Central memory CD8-positive, alpha-beta T cell (primary cell): ENCODE measurements at regions not wholly inside any gene's neighbourhood (a gene's known extent, or its start where the extent isn't known, plus 50 kb on each side); places are given as distances from the start of the nearest gene placed in this dataset.

Experiments used
- ATAC-seq: fragments of 150-1000 bp; cut with Tn5 transposase; replicated peaks from 2 replicates; pipeline ENCODE4 v1.10.0; 2022; ENCODE audit warnings: mild to moderate bottlenecking, moderate FRiP score, moderate number of reproducible peaks; ENCODE audit not compliant: poor library complexity, severe bottlenecking; ENCODE audit errors: extremely low read depth
- DNase-seq, 2 donors: peaks; one replicate each; pipeline ENCODE4 v3.0.0; 2021; ENCODE audit warnings: low spot score in 2 of 2
- H3K27ac Mint-ChIP-seq: one replicate; pipeline ENCODE4 v1.8.0; 2022; ENCODE audit warnings: low read depth, mild to moderate bottlenecking, moderate library complexity, mixed read lengths
- H3K27me3 Mint-ChIP-seq: one replicate; pipeline ENCODE4 v1.8.0; 2022; ENCODE audit warnings: mixed read lengths
- H3K36me3 Mint-ChIP-seq: one replicate; pipeline ENCODE4 v1.8.0; 2022; ENCODE audit warnings: mild to moderate bottlenecking, moderate library complexity, mixed read lengths; ENCODE audit not compliant: insufficient read depth
- H3K4me1 Mint-ChIP-seq: one replicate; pipeline ENCODE4 v1.8.0; 2022; ENCODE audit warnings: mixed read lengths
- H3K4me3 Mint-ChIP-seq: one replicate; pipeline ENCODE4 v1.8.0; 2022; ENCODE audit warnings: mild to moderate bottlenecking, moderate library complexity, mixed read lengths
- H3K9me3 Mint-ChIP-seq: one replicate; pipeline ENCODE4 v1.8.0; 2022; ENCODE audit warnings: mixed read lengths

DNA sequence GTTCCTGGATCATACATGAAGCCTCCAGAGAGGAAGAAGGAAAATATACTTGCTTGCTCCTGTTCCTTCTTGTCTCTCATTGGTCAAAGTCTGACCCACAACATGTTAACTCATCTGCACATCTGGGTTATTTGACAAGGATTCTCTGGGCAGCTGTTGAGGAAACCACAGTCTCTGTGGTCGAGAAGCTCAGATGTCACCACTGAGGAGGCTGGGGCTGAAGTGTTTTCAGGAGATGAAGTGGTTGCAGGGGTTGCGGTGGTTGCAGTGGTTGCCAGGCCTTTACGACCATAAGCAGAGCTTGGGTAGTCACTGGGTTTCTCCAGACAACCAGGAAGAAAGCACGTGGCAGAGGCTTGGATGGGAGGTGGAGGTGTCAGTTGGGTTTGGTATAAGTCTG is 265.0 kb upstream of the LRIG3 start:
- Mint-ChIP-seq H3K4me3 (no peak overlapping the region), H3K9me3 (no peaks in the 10 kb centered on the region), H3K27ac (no peak overlapping the region), H3K4me1 (no peaks in the 10 kb centered on the region), H3K36me3 (no peaks in the 10 kb centered on the region), H3K27me3 (no peaks in the 10 kb centered on the region)
- DNase-seq (no peak), ATAC-seq (no peak)

DNA sequence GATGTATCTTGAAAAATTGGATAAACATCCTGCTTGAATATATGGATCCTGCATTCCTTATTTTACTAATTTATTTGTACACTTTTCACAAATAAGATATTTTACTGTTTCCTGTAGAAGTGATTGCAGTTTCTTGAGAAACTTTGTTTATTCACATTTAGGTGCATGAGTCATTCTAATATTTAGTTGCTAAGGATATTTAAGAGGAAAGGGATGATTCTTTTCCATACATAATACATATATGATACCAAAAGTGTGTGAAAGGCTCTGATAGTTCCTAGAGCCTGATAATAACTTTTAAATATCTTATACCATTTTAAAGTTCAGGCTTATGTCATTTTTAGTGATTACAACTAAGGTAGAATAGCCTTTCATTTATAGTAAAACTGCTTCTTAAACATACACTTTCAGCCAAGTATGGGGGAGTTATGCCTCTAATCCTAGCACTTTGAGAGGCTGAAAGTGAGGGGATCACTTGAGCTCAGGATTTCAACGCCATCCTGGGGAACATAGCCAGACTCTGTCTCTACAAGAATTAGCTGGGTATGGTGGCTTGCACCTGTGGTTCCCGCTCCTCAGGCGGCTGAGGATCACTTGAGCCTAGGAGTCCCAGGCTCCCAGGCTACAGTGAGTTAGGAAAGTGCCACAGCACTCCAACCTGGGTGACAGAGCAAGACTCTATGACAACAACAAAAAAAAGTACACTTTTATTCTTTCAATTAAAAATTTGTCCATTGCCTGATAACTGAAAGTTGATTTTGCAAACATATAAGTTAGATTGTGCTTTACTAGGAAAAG is 262.6 kb upstream of the LRIG3 start:
- Mint-ChIP-seq H3K27ac (no peak overlapping the region), H3K9me3 (peaks cover 5% of the 10 kb centered on the region), H3K4me1 (no peaks in the 10 kb centered on the region), H3K36me3 (no peaks in the 10 kb centered on the region), H3K27me3 (no peaks in the 10 kb centered on the region), H3K4me3 (no peak overlapping the region)
- no peak for DNase-seq
- ATAC-seq = no peak

DNA sequence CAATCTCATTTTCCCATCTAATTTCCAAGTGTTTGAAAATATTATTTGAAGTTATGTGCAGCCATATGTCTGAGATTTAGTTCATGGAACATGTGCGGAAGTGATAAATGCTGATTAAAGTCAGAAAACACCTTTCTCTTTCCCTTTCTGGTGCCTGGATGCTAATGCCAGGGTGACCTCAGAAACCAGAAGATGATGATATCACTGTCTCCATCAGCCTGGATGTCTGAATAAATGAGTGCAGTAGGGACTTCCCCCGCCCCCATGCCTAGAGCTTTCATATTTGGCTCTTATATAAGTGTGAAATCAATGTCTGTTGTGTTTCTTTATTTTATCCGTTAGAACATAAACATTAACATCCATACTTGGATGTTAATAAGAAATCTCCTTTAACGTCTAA is 261.9 kb upstream of the LRIG3 start:
- DNase-seq (no peak), ATAC-seq (no peak)
- Mint-ChIP-seq H3K4me1 (no peaks in the 10 kb centered on the region), H3K36me3 (no peaks in the 10 kb centered on the region), H3K4me3 (no peak overlapping the region), H3K27ac (no peak overlapping the region), H3K9me3 (peaks cover 10% of the 10 kb centered on the region), H3K27me3 (no peaks in the 10 kb centered on the region)

DNA sequence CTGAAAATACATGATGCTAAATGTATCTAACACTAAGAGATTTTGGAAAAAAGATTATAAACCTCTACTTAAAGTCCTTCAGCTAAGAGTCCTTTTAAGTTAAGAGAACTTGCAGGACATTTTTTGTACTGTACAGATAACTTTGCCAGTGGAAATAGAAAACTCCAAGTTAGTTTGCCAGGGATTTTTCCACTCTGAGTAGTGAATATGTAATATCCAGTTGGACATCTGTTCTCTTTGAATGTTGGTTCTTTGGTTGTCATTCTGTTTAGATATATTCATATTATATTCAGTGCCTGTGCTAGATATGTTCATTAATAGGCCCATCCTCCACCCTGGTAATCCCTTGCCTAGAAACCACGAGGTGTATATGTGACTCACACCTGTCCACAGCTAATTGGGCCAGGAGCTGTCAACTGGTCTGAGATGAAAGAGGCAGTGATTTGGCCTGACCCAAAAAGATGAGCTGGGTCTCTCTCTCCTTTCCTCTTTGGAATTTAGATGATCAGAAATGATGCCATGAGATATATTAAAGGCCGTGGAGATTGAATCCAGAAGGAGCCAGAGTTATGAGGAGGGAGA is 261.0 kb upstream of the LRIG3 start:
- Mint-ChIP-seq H3K36me3 (no peaks in the 10 kb centered on the region), H3K27me3 (no peaks in the 10 kb centered on the region), H3K9me3 (peaks cover 11% of the 10 kb centered on the region), H3K4me1 (no peaks in the 10 kb centered on the region), H3K27ac (no peak overlapping the region), H3K4me3 (no peak overlapping the region)
- DNase-seq = no peak
- ATAC-seq = no peak

DNA sequence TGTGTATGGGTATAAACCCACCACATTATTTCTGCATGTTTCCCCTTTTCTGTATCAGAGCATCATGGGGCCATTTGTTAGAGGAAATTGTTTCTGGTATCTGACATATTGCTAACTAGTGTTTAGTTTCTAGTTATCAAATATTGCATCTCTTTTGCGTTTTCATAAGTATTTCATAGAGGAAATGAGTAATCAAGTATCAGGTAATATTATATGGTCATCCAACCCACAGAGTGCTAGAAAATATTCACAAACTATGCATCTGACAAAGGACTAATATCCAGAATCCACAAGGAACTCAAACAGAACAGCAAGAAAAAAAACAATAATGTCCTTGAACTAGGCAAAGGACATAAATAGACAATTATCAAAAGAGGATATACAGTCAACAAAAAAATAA is 258.9 kb upstream of the LRIG3 start:
- DNase-seq = no peak
- H3K4me3 Mint-ChIP-seq = no peak overlapping the region
- H3K27ac Mint-ChIP-seq = no peak overlapping the region
- peaks cover 11% of the 10 kb centered on the region for H3K9me3 Mint-ChIP-seq
- no peaks in the 10 kb centered on the region for H3K4me1 Mint-ChIP-seq
- H3K36me3 Mint-ChIP-seq = no peaks in the 10 kb centered on the region
- no peak for ATAC-seq
- H3K27me3 Mint-ChIP-seq = no peaks in the 10 kb centered on the region

DNA sequence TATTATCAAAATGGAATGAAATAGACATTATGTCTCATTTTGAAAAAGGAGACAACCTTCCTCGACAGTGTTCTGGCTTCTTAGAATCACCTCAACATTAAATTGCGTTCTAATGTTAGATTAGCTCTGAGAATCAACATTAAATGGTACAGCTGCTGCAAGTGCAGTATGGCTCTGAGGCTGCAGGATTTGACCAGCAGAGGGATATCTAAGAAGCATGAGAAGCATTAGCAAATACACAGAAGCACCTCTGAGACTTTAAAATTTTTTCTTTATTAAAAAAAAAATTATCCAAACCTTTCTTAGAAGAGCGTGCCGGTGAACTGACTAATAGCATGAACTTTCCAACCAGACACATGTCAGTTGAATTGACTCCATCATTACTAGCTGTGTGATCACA is 253.4 kb upstream of the LRIG3 start:
- H3K4me1 Mint-ChIP-seq = no peaks in the 10 kb centered on the region
- H3K4me3 Mint-ChIP-seq = no peak overlapping the region
- H3K27me3 Mint-ChIP-seq = no peaks in the 10 kb centered on the region
- no peaks in the 10 kb centered on the region for H3K36me3 Mint-ChIP-seq
- no peak overlapping the region for H3K27ac Mint-ChIP-seq
- peaks cover 6% of the 10 kb centered on the region for H3K9me3 Mint-ChIP-seq
- ATAC-seq (no peak), DNase-seq (no peak)

DNA sequence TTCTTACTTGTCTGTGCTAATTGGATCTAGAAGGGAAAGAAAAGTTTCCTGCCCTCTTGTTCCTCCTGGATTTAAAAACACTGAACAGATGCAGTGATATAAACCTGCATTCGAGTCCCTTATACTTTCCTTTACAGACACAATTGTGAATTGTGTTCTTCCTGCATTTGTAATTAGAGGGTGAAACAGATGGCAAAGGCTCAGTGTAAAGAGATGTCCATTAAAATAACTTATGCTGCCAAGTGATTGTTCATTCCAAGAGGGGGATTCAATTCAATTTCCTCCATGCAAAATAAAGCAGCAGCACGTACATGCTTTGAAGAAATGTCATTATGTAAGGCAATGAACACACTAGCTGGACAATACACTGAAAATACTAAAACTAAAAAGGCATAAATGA is 248.3 kb upstream of the LRIG3 start:
- no peak for DNase-seq
- H3K4me1 Mint-ChIP-seq = no peaks in the 10 kb centered on the region
- no peak overlapping the region for H3K27ac Mint-ChIP-seq
- H3K27me3 Mint-ChIP-seq = no peaks in the 10 kb centered on the region
- no peak overlapping the region for H3K4me3 Mint-ChIP-seq
- no peaks in the 10 kb centered on the region for H3K36me3 Mint-ChIP-seq
- no peaks in the 10 kb centered on the region for H3K9me3 Mint-ChIP-seq
- ATAC-seq = no peak

DNA sequence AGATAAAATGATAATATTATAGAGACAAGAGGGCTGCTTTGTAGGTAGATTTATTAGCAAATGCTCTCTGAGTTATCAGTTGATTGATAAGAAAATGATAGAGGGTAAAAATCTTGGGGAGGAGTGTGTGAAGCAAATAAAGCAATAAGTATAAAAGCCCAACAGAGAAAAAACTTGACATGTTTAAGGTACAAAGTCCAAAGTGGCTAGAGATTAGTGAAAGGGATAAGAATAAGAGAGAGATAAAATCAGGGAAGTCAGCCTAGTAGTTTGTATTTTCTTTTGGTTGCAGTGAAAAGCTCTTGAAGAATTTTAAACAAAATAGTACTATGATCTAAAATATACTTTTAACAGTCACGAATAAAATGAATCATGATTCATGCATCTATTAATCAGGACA is 246.2 kb upstream of the LRIG3 start:
- Mint-ChIP-seq H3K27me3 (no peaks in the 10 kb centered on the region), H3K27ac (no peak overlapping the region), H3K4me1 (no peaks in the 10 kb centered on the region), H3K4me3 (no peak overlapping the region), H3K9me3 (no peaks in the 10 kb centered on the region), H3K36me3 (no peaks in the 10 kb centered on the region)
- no peak for ATAC-seq
- no peak for DNase-seq

DNA sequence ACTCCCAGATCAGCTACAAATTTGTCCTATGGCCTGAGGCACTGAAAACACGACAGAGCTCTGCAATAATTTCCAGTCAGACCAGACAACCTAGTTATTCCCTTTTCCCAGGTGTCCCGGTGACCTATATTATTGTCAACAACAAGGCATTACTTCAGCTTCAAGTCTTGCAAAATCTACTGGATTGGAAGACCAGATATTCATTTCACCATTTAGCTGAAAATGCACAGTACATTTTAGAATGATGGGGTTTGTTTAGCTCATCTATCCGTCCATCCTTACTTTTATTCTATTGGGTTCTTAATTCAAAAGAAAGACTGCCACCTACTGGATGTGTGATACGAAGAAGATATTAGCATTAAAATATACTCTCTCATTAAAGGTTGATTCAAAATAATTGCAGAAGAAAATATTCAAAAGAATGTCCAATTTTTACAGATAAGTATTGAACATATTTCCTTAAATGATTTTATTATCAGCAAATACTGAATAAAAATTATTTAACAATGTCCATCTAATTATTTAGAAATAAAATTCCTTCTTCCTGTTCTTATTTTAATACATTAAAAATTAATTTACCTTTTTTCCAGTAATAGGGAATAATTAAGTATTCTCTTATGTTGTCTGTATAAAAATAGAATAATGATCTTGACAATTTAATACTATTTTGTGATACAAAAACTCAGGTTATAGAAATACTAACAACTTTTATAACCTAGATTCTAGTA is 244.9 kb upstream of the LRIG3 start:
- Mint-ChIP-seq H3K27me3 (no peaks in the 10 kb centered on the region), H3K4me3 (no peak overlapping the region), H3K27ac (no peak overlapping the region), H3K9me3 (no peaks in the 10 kb centered on the region), H3K4me1 (no peaks in the 10 kb centered on the region), H3K36me3 (no peaks in the 10 kb centered on the region)
- DNase-seq (no peak), ATAC-seq (no peak)

DNA sequence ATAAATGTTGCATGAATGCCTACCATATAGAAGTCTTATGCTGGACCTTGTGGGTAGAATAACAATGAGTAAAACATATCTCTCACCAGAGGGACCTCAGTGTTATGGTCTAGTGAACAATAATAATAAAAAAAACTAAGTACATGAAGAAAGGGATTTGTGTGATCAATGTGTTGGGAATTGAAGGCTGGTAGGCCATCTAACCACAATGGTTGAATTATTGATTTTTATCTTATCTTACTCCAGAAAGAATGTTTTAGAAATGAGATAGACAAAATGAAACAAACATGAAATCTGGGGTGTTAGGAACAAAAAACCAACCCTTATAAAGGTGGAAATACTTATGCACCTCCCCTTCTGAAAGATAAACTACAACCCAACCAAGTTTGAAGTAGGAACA is 243.9 kb upstream of the LRIG3 start:
- H3K4me3 Mint-ChIP-seq = no peak overlapping the region
- DNase-seq (no peak), ATAC-seq (no peak)
- H3K36me3 Mint-ChIP-seq = no peaks in the 10 kb centered on the region
- H3K27me3 Mint-ChIP-seq = no peaks in the 10 kb centered on the region
- H3K27ac Mint-ChIP-seq = no peak overlapping the region
- H3K4me1 Mint-ChIP-seq = no peaks in the 10 kb centered on the region
- no peaks in the 10 kb centered on the region for H3K9me3 Mint-ChIP-seq

DNA sequence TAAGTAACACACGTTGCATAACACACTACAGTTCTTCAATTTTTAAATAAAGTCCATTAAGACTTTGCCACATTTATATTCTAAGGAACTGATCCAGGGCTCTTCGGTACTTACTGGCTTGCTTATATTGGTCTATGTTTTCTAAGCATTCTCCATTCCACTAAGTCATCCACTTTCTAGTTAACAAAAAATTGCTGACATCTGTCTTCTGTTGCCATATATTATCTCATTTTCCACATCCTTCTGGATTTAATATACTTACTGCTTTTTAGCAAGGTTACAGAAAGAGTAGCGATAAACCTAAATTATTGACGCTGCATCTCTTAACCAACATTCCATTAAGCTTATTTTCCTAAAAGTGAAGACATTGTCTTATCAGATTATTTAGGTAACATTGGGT is 238.4 kb upstream of the LRIG3 start:
- ATAC-seq (no peak), DNase-seq (no peak)
- Mint-ChIP-seq H3K27ac (no peak overlapping the region), H3K9me3 (peaks cover 11% of the 10 kb centered on the region), H3K4me1 (no peaks in the 10 kb centered on the region), H3K36me3 (no peaks in the 10 kb centered on the region), H3K4me3 (no peak overlapping the region), H3K27me3 (no peaks in the 10 kb centered on the region)

DNA sequence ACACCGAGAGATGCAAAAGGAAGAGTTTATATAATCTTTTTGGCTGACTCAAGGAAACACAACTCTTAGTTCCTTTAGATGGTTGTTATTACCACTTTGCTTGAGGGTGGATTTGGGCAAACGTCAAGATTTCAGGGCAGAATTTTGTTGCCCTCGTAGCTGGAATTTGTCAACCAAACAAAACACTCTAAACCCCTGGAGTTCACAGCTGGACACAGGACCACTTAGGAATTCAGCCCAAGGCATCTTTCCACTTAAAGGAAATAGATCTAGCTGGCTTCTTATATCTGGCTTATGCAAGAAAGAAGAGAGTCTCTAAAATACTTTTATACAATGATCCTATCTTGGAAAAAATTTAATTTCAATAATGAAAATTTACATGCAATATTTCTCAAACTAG is 237.8 kb upstream of the LRIG3 start:
- Mint-ChIP-seq H3K27ac (no peak overlapping the region), H3K4me1 (no peaks in the 10 kb centered on the region), H3K27me3 (no peaks in the 10 kb centered on the region), H3K4me3 (no peak overlapping the region), H3K36me3 (no peaks in the 10 kb centered on the region), H3K9me3 (peaks cover 11% of the 10 kb centered on the region)
- ATAC-seq (no peak), DNase-seq (no peak)

DNA sequence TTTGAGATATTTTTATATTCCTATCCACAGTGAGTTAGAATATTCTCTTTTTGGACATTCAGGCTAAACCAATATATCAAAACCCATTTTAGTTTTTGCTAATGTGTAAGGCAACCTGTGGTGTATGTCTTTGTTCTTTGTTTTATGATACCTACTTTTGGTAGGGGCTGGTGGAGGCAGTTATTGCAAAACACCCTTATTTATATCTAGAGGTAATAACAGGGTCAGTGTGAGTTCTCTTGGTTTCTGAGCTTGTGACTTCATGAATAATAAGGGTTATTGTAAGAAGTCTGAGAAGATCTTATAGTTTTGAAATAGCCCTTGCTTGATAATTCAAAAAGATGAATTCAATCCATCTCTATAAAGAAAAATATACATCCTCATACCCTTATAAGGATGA is 235.1 kb upstream of the LRIG3 start:
- Mint-ChIP-seq H3K4me3 (no peak overlapping the region), H3K4me1 (no peaks in the 10 kb centered on the region), H3K9me3 (peaks cover 20% of the 10 kb centered on the region), H3K27me3 (no peaks in the 10 kb centered on the region), H3K27ac (no peak overlapping the region), H3K36me3 (no peaks in the 10 kb centered on the region)
- ATAC-seq (no peak), DNase-seq (no peak)
